Colon (tissue), 2 donors: ENCODE measurements at regions not wholly inside any gene's neighbourhood (a gene's known extent, or its start where the extent isn't known, plus 50 kb on each side); places are given as distances from the start of the nearest gene placed in this dataset.

Experiments used
- FAIRE-seq: peaks from 2 replicates; lab custom pipeline; 2012; peaks lifted over from hg19 to GRCh38; lab: Jason Lieb, UNC
- donor health status: control.
- donor health status: control.

DNA sequence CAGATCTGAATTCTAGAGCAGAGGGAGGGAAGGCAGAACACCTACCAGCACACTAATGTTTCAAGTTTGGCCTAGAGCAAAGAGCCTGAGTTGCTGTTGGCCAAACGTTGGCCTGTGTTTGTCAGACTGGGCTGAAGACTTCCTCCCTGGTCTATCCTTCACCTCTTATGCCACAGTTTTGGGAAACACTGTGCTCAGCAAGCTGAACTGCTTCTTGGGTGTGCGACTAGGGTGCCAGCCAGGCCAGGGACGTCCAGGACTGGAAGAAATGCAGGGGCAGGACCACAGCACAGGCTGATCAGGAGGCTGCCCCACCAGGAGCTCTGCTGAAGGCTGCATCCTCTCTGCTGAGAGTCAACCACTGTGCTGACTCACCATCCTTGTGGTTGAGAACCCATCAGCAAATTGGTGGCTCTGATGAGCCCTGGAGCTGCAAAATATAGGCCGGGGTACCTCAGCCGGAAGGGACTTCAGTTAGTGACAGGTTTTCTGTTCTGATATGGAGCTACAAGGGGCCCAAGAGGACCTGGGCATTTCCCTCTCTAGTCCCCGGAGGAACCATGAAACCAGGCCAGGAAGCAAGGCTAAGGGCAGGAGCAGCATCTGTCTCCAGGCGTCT lies 131.6 kb upstream of the RASGRP1 start:
- no peak for FAIRE-seq

DNA sequence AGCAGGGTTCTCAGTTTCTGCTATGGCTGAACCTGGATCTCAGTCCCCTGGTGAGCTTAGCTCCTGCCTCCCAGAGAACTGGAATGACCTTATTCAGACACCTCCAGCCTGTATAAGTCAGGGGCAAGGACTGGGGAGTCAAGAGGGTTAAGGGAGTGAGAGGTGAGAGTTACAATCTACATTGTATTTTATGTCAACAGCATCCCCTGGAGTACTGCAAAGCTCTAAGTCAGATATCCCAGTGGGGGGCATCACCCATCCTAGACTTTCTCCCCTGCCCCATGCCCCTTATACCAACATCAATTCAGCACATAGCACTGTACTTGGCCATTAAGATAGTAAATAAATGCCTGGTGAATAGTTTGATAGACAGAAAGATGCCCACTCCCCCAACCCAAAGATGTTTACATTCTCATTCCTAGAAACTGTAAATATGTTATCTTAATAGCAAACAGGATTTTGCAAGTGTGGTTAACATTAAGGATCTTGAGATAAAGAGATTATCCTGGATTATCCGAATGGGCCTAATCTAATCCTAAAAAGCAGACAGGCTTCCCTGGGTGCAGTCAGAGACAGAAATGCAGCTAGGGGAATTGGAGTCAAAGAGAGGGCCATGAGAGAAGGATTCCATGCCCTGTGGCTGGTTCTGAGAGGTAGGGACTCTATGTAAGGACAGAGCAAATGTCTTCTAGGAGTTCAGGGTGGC lies 132.3 kb upstream of the RASGRP1 start:
- FAIRE-seq, result no peak

DNA sequence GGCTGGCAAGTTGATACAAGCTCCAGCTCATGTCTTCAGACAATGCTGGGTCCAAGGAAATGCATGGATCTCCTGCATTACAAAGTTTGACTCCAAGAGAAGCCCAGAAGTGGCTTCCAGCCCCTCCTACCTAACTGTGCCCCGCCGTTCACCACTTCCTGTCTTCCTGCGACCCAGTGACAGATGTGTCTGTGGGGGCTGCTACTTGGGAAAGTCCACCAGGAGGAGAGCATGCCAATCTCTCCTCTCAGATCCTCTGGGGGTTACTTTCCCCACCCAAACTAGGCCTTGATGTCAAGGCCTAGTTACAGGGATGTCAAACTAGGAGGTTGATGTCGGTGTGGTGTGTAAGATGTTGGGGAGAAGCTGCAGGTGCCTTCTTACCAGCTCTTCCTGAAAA lies 133.6 kb upstream of the RASGRP1 start:
- no peak for FAIRE-seq

DNA sequence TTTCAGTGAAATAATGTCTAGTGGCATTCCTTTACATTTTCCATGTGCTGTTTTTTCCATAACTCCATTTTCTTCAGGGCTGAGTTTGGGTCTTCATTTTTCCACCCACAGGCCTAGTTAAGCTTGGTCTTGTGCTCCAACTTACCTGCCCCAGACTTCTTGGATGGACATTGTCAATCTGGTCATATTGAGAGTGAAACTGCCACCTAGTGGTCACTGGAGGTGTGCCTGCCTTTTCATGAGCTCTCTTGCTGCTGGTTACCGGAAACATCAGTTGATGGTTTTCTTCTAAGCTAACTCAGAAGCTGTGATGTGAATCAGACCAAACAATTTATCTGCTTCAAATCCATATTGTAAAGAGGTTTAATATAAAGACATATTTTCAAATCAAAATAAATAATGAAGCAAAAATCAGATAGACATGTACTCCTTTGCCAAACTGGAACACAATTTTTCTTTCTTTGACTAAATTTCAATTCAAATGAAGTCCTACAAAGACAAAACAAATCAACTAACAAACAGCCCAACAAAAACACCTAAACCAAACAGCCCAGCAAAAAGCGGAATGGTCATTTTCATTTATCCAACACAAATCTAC lies 135.1 kb upstream of the RASGRP1 start:
- no peak for FAIRE-seq

DNA sequence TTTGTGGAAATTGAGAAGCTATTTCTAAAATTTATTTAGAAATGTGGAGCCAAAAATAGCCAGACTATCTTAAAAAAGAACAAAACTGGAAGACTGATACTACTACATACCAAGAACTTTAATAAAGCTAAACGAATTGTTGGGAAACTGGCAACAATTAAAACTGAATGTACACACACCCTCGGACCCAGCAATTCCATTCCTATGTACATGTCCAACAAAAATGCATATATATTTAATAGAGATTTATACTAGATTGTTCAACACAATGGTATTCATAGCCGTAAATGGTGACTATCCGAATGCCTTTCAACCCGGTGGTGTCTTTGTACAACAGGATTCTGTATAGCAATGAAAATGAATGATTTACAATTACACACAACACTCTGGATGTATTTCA lies 136.5 kb upstream of the RASGRP1 start:
- FAIRE-seq, result no peak

DNA sequence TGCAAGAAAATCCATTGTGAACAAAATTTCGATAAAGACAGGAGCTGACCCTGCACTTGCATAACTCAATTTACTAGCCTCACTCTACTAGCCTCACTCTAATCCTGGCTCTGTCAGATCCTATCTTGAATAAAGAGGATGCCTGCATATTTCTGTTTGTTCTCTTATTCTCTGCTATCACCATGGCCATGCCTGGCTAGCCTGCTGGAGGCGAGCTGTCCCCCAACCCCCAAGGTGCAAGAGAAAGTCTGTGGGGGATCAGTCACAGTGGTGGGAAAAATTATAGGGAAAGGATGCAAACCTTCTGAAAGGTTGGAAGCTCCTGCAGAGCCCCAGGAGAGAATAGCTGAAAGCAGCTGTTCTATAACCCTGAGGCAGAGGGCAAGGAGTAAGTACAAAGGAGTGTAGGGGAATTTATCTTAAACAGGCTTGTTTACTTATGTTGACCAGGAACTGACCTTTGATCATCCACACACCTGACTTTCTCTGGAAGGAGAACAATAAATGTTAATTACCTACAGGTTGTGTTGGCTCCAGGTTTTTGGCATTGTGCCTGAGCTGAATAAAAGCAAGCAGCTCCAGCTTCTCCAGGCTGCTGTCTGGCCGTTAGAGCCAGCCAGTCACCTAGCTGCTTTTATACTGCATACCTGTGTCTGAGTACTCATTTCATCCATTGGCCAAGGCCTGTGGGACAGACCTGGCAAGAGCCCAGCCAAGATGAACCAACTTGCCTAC lies 137.7 kb upstream of the RASGRP1 start:
- peak; percentile 24 for FAIRE-seq

DNA sequence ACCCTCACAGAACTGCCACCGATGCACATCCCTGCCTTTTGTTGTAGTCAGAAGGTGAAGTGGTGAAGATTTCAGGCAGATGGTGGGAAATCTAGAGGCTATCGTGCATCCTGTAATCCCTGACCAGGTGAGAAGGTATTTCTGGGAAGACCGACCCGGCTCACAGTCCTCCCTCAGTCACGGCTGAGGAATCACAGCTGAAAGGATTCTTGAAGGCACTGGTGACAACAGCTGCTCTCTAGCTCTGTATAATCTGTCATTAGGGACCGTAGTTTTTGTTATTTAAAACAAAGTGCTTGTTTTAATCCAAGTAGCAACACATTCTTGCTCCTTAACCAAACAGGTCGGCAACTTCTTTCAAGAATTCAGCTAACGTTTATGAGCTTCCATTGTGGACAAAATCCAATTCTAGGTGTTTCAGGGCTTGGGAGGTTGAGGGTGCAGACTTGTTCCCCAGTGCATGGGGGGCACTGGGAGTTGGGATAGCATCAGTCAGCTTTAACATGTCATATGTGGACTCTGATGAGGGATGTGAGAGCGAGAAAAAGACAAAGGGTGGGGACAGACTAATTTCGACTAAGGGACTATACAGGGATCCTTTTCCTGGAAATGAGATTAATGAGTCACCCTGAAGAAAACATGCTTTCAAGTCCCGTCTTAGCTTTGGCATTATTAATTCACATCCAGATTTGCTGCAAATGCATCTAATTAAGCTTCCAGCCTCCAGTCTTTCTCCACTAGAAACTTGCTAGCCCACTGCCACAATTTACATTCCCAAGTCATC lies 141.0 kb upstream of the RASGRP1 start:
- no peak for FAIRE-seq

DNA sequence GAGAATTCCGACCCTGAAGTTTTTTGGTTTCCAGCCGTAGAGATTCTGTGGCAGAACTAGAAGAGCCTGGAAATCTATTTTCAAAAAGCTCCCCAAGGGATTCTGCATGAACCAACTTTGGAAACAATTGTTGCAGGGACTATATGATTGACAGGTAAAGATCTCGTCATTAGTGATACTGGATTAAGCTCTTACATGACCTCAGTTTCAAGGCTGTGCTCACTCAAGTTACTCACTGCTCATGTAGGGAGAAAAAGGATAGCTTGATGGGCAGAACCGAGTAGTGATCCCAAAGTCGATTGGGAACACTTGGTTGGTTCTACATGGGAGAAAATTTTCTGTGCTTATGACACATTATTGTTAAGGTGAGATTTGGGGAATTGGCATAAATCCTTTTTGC lies 142.3 kb upstream of the RASGRP1 start:
- FAIRE-seq, result no peak

DNA sequence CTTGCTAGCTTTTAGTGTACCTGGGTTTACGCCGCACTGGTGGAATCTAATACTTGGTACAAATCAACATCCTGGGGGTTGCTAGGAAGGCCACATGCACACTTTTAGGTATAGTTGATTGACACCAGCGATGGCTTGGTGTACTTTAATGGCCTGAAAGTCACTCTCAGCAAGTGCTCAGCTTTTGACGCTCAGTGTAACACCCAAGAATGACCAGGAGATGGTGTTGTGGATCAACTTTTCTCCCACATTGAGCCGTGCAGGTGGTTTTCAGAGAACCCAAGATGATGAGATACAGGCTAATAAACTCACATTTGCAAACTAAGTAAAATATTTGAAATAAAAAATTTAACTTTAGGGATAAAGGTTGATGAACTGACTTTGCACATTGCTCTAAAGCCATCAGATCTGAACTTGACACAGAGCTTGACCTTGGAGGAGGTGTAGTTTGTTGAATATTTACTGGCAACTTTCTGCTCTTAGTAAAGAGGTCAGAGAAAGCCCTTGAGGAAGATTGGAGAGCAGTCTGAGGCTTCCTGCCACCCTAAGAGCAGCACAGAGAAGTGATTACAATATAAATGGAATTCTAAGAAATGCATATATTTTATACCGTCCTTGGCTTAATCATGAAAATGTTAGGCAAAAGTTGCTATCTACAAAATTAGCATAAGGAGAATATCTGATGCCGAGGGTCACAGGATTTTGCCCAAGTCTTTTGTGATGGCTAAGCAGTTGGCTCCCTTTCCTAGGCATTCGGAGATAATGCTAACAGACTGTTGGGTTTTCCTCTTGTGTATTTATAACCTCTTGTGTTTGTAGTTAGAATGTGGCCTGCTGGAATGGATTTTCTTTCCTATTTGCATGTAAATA lies 143.4 kb upstream of the RASGRP1 start:
- no peak for FAIRE-seq

DNA sequence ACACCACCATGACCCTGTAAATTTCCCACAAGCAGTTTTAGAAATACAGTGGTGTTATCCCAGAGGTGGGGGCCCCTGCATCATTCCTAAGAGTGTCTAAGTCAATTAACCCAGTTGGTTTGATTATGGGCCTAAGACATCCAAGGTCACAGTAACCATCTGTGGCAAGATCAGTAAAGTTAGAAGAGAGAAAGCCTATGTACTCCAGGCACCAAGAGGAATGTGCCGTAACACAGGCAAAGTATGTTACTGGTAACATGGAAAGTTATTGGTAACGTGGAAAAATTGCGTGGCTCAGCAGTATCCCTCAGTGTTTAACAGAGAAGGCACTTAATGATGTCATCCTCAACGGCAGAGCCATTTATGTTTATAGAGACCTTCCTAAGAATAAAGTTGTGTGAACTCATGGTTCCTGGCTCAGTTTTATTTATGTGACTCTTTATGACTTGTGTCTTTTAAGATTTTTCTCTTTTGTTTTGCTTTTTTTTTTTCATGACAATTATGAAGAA lies 144.1 kb upstream of the RASGRP1 start:
- FAIRE-seq, result no peak

DNA sequence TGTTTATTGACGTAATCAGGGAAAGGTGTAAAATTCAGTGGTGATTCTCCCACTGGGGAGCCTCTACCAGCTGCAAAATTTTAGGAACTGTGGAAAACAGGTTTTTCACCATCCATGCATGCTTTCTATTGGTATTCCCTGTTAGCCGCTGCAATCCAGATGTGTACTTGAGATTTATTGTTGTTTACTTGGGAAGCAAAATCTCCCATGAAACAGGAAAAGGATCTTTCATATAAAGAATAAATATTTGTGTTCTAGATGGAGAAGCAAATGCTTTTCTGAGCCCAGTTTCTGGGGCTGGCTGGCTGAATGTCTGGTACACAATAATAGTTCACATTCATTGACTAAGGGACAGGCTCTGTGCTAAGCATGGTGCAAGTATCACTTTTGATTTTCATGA lies 144.6 kb upstream of the RASGRP1 start:
- FAIRE-seq, result no peak

DNA sequence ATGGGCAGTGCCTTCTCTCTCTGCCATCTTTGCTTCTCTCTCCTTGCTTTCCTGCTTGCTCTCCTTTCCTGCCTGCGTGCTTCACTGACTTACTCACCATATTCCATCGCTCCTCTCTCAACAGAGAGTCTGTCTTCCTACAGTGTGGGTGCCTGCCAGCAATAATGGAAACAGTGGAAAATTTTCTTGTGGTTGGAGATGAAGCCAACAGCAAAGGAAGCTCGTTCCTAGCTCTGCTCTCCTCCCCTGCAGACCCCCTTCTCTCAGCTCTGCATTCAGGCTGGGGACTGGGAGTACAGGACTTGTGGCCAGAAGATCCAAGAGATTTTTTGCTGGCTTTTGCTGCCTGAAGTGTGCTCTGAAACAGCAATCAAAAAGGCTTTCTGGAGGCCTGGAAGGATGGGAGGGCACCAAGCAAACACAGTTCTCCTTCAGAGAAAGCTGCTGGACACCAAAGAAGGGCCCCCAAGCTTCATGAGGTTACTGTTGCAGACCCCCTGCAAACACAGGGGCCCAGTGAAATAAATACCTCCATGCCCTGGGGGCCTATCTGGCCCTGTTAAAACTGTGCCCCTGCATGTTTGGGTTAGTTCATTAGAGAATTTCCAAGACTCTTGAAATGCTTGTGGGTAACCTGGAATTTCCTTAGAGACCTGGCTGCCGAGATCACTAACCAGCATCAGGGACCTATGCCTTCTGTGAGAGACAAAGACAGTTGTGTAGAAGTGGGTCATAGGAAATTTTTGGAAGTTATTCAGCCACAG lies 149.9 kb upstream of the RASGRP1 start:
- FAIRE-seq, result no peak

DNA sequence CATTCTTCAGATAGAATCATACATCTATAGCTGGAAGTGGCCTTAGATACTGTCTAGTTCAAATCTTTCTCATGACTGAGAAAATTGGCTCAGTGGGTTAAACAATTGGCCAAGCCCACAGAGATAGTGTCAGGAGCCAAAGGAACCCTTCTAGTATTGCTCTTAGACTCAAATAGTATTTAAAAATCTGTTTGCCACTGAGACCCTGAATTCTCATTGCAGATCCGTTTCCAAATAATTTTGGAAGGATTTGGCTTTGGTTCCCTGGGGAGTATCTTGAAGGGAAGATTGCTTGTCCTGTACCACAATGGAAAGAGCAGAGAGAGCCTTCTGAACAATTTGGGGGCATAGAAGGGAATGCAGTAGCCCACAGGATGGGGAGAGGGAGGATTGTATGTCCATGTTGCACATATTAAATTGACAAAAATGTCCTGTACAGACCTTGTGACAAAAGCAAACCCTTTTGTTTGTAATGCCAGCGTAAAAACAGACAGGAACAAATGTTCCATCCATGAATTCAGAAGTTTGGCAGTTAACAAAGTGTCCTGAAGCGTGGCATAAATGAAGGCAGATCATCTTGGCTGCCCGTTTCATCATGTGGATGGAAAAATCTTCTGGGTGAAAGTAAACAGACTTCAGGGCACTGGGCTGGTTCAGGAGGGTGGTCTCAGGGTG lies 156.4 kb upstream of the RASGRP1 start:
- FAIRE-seq, result no peak

DNA sequence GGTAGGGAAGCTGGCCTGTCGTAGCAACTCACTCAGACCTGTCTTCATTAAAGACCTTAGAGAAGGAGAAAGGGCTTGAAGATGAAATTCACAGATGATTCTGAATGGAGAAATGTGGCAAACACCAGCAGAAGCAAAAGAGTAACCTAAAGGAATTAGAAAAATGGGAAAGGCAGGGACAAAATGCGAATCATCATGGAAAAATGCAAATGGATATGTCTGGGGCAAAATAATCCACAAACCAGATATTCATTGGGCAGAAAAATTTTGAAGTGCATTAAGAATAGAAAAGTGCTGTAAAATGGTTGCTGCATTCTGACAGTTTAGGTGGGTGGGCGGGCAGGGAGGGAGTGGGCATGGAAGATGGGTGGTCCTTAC lies 156.9 kb upstream of the RASGRP1 start:
- FAIRE-seq, result no peak

DNA sequence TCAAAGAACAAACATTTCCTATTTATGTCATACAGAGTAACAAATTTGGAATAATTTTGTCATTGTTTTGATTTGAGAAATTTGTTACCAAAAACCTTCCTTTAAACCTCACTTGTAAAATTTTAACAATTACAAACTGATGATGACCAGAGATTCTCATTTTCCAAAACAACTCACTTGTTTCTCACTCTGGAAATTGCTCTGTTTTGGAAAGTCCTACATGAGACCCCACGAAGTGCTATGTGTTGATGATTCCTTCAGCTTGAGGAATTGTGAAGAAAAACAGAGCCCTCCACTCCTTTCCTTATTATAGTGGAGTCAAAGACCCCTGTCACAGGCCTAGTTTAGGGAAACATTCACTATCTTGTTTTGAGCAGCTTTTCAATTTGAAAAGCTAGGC lies 157.6 kb upstream of the RASGRP1 start:
- FAIRE-seq, result no peak

DNA sequence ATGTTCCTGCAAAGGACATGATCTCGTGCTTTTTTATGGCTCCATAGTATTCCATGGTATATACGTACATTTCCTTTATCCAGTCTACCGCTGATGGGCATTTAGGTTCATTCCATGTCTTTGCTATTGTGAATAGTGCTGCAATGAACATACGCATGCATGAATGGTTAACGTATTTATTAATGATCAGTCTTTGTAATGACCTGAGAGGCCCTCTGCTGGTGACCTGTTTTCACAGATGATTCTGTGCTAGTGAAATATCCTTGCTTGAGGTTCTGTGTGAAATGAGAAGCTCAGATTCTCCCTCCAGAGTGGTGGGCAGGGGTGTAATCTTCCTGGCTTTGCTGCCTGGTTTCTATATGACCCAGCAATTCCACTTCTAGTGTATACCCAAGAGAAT lies 160.2 kb upstream of the RASGRP1 start:
- no peak for FAIRE-seq

DNA sequence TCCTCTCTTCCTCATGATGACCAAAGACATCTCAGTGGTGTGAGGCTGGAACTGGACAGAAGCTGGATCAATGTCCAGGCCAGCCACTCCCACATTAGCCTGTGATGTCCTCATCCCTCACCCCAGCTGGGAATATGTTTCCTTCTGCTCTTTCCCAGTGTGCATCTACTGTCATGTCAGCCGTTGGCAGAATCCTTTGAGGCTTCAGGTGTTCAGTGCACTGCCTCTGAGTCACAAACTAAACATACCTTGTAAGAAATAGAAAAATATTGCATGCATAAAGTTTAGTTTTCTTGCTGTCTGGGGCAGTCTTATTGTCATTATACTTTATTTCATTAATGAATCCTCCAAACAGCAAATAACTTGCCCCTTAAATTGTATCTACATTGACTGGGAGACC lies 161.6 kb upstream of the RASGRP1 start:
- no peak for FAIRE-seq

DNA sequence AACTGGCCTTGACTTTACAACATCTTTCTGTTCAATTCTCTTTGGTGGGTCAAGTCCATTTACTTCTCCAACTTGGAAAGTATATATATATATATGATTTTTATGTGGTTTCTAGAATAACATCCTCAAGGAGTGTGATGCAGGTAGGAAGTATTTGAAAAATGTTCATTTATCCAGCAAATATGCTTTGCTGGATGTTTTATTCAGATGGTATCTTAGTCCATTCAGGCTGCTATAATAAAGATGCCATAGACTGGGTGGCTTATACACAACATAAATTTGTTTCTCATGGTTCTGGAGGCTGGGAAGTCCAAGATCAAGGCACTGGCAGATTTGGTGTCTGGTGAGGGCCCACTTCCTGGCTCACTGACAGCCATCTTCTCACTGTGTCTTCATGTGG lies 168.7 kb upstream of the RASGRP1 start:
- no peak for FAIRE-seq

DNA sequence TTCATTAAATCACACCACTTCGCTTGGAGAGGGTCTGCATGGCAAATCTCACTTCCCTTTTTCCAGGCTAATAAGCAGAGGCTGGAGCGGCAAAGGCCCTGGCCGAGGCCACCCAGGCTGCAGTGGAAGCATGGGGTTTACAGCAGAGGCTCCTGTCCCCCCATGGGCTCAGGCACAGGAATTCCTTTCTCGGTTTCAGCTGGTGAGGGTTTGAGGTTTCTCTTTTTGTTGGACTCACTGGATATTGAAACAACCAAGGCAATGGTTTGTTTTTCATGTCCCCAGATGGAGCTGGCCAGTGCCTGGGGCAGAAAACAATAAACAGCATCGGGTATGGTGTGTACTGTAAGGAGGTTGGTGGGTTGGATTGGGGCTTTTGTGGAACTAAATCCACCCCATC lies 175.6 kb upstream of the RASGRP1 start:
- no peak for FAIRE-seq

DNA sequence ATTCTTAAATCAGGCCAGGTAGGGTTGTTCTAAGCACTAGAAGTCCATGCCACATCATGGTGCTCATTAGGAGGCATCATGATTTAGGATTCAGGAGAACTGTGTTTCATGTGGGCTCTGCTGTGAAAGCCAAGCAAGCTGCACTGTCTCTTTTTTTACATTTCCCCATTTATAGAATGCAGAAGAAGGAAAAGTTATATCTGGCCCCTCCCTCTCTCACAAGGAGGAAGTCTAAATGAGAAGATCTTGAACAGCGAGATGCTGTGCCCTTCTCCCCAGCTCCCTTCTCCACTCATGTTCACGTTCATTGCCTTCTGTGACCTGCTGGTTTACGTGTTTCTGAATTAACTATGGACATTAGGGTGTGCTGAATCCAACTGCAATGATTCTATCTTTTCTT lies 178.5 kb upstream of the RASGRP1 start:
- no peak for FAIRE-seq
